Effector memory CD4-positive, alpha-beta T cell (primary cell): ENCODE measurements at regions not wholly inside any gene's neighbourhood (a gene's known extent, or its start where the extent isn't known, plus 50 kb on each side); places are given as distances from the start of the nearest gene placed in this dataset.

Experiments used
- DNase-seq, 3 donors: peaks; one replicate each; pipeline ENCODE4 v3.0.0-alpha.2; 2020
- H3K27ac ChIP-seq: 2 replicates; pipeline ENCODE4 v1.7.0; 2013; ENCODE audit warnings: mild to moderate bottlenecking, low read length, moderate library complexity; ENCODE audit not compliant: insufficient read depth, poor library complexity, severe bottlenecking
- H3K27me3 ChIP-seq: replicated peaks from 2 replicates; pipeline ENCODE4 v1.7.0; 2013; ENCODE audit warnings: mild to moderate bottlenecking, low read length; ENCODE audit not compliant: insufficient read depth, control insufficient read depth, poor library complexity, severe bottlenecking
- H3K36me3 ChIP-seq: 2 replicates; pipeline ENCODE4 v1.7.0; 2013; ENCODE audit warnings: mild to moderate bottlenecking, low read length, moderate library complexity; ENCODE audit not compliant: control insufficient read depth, insufficient read depth
- H3K4me1 ChIP-seq: 2 replicates; pipeline ENCODE4 v1.7.0; 2013; ENCODE audit warnings: low read length, mild to moderate bottlenecking; ENCODE audit not compliant: control insufficient read depth, insufficient read depth, poor library complexity, severe bottlenecking
- H3K4me3 ChIP-seq: 2 replicates; pipeline ENCODE4 v1.7.0; 2013; ENCODE audit warnings: low read length, low read depth, mild to moderate bottlenecking; ENCODE audit not compliant: insufficient read depth, poor library complexity, severe bottlenecking
- H3K9me3 ChIP-seq: 2 replicates; pipeline ENCODE4 v1.7.0; 2013; ENCODE audit warnings: mild to moderate bottlenecking, low read length, moderate library complexity; ENCODE audit not compliant: control insufficient read depth

- no peaks in the 10 kb centered on the region for H3K4me1 ChIP-seq
- no peaks in the 10 kb centered on the region for H3K9me3 ChIP-seq
- no peak overlapping the region for H3K4me3 ChIP-seq
- H3K27me3 ChIP-seq, result no peaks in the 10 kb centered on the region
- no peaks in the 10 kb centered on the region for H3K36me3 ChIP-seq
- DNase-seq, result no peak
- H3K27ac ChIP-seq, result no peak overlapping the region
Measured at GRCh38 chr6:18335948-18336347, 51.2 kb upstream of the RNF144B start.

- no peak for DNase-seq
- Histone ChIP-seq H3K27ac (no peak overlapping the region), H3K9me3 (no peaks in the 10 kb centered on the region), H3K36me3 (no peaks in the 10 kb centered on the region), H3K4me3 (no peak overlapping the region), H3K27me3 (no peaks in the 10 kb centered on the region), H3K4me1 (no peaks in the 10 kb centered on the region)
Measured at GRCh38 chr6:18334251-18334650, 52.9 kb upstream of the RNF144B start.

GRCh38 chr6:18330548-18331081 lies 56.5 kb upstream of the RNF144B start:
- Histone ChIP-seq H3K4me3 (no peak overlapping the region), H3K4me1 (no peaks in the 10 kb centered on the region), H3K9me3 (no peaks in the 10 kb centered on the region), H3K27me3 (no peaks in the 10 kb centered on the region), H3K36me3 (no peaks in the 10 kb centered on the region), H3K27ac (no peak overlapping the region)
- DNase-seq, result no peak

GRCh38 chr6:18329776-18330175 lies 57.4 kb upstream of the RNF144B start:
- no peaks in the 10 kb centered on the region for H3K4me1 ChIP-seq
- H3K4me3 ChIP-seq, result no peak overlapping the region
- H3K27me3 ChIP-seq, result no peaks in the 10 kb centered on the region
- H3K27ac ChIP-seq, result no peak overlapping the region
- no peaks in the 10 kb centered on the region for H3K36me3 ChIP-seq
- no peaks in the 10 kb centered on the region for H3K9me3 ChIP-seq
- no peak for DNase-seq

GRCh38 chr6:18328540-18328939 lies 58.6 kb upstream of the RNF144B start:
- Histone ChIP-seq H3K4me3 (no peak overlapping the region), H3K9me3 (no peaks in the 10 kb centered on the region), H3K36me3 (no peaks in the 10 kb centered on the region), H3K27me3 (no peaks in the 10 kb centered on the region), H3K27ac (no peak overlapping the region), H3K4me1 (no peaks in the 10 kb centered on the region)
- no peak for DNase-seq

- no peaks in the 10 kb centered on the region for H3K36me3 ChIP-seq
- no peak overlapping the region for H3K27ac ChIP-seq
- H3K4me1 ChIP-seq, result no peaks in the 10 kb centered on the region
- no peak overlapping the region for H3K4me3 ChIP-seq
- no peaks in the 10 kb centered on the region for H3K9me3 ChIP-seq
- H3K27me3 ChIP-seq, result no peaks in the 10 kb centered on the region
- DNase-seq, result no peak
Measured at GRCh38 chr6:18328070-18328469, 59.1 kb upstream of the RNF144B start.

GRCh38 chr6:18327626-18328025 lies 59.5 kb upstream of the RNF144B start:
- DNase-seq, result no peak
- Histone ChIP-seq H3K4me3 (no peak overlapping the region), H3K4me1 (no peaks in the 10 kb centered on the region), H3K36me3 (no peaks in the 10 kb centered on the region), H3K27ac (no peak overlapping the region), H3K9me3 (no peaks in the 10 kb centered on the region), H3K27me3 (no peaks in the 10 kb centered on the region)

GRCh38 chr6:18326980-18327379 lies 60.2 kb upstream of the RNF144B start:
- DNase-seq, result no peak
- no peaks in the 10 kb centered on the region for H3K4me1 ChIP-seq
- H3K9me3 ChIP-seq, result no peaks in the 10 kb centered on the region
- no peak overlapping the region for H3K4me3 ChIP-seq
- no peaks in the 10 kb centered on the region for H3K27me3 ChIP-seq
- H3K27ac ChIP-seq, result no peak overlapping the region
- H3K36me3 ChIP-seq, result no peaks in the 10 kb centered on the region

GRCh38 chr6:18326001-18326400 lies 61.1 kb upstream of the RNF144B start:
- H3K27ac ChIP-seq, result no peak overlapping the region
- H3K36me3 ChIP-seq, result no peaks in the 10 kb centered on the region
- no peaks in the 10 kb centered on the region for H3K27me3 ChIP-seq
- no peak for DNase-seq
- no peak overlapping the region for H3K4me3 ChIP-seq
- H3K9me3 ChIP-seq, result no peaks in the 10 kb centered on the region
- H3K4me1 ChIP-seq, result no peaks in the 10 kb centered on the region

- H3K27ac ChIP-seq, result no peak overlapping the region
- H3K9me3 ChIP-seq, result no peaks in the 10 kb centered on the region
- H3K36me3 ChIP-seq, result no peaks in the 10 kb centered on the region
- DNase-seq, result no peak
- H3K4me3 ChIP-seq, result no peak overlapping the region
- H3K27me3 ChIP-seq, result no peaks in the 10 kb centered on the region
- no peaks in the 10 kb centered on the region for H3K4me1 ChIP-seq
Measured at GRCh38 chr6:18324706-18325042, 60.3 kb upstream of the DEK start.
